Esophagus (tissue), 2 donors: ENCODE measurements at regions not wholly inside any gene's neighbourhood (a gene's known extent, or its start where the extent isn't known, plus 50 kb on each side); places are given as distances from the start of the nearest gene placed in this dataset.
"Not testable (repeated sequence)": the region's sequence is repeated elsewhere in the genome, so short reads cannot be mapped to it uniquely, and the experiment has no call there.

Source experiments
- H3K27ac ChIP-seq, 2 donors: one replicate each; pipeline ENCODE4 v1.5.1; 2013; ENCODE audit warnings: low read depth in 2 of 2, mild to moderate bottlenecking in 2 of 2, inconsistent platforms in 1 of 2, low read length in 1 of 2, moderate library complexity in 1 of 2
- H3K27me3 ChIP-seq, 2 donors: one replicate each; pipeline ENCODE4 v1.6.1; 2013; ENCODE audit warnings: low read length in 2 of 2, control low read depth in 1 of 2, mild to moderate bottlenecking in 1 of 2; ENCODE audit not compliant: insufficient read depth in 2 of 2, control insufficient read depth in 1 of 2
- H3K36me3 ChIP-seq, 2 donors: one replicate each; pipeline ENCODE4 v1.6.1; 2013; ENCODE audit warnings: low read length in 1 of 2; ENCODE audit not compliant: control insufficient read depth in 2 of 2, insufficient read depth in 2 of 2
- H3K4me1 ChIP-seq, 2 donors: one replicate each; pipeline ENCODE4 v1.6.1; 2013; ENCODE audit warnings: low read length in 1 of 2; ENCODE audit not compliant: control insufficient read depth in 2 of 2, insufficient read depth in 2 of 2
- H3K4me3 ChIP-seq, 2 donors: one replicate each; pipeline ENCODE4 v1.5.1; 2013; ENCODE audit warnings: low read length in 2 of 2, mild to moderate bottlenecking in 2 of 2, low read depth in 1 of 2, moderate library complexity in 1 of 2
- H3K9me3 ChIP-seq, 2 donors: one replicate each; pipeline ENCODE4 v1.6.1; 2013; ENCODE audit warnings: mild to moderate bottlenecking in 2 of 2, low read depth in 1 of 2, low read length in 1 of 2, moderate library complexity in 1 of 2; ENCODE audit not compliant: control insufficient read depth in 2 of 2, insufficient read depth in 1 of 2
- WGBS, 2 donors: extraction: QIAGEN DNeasy Blood & Tissue Kit; methylation state at CpG; one replicate each; pipeline ENCODE4 v1.1.7; 2013; 5-methylcytosine and 5-hydroxymethylcytosine counted together
- donor health status: healthy with polysubstance abuse.
- donor health status: Bipolar disorder and iron deficiency.

DNA sequence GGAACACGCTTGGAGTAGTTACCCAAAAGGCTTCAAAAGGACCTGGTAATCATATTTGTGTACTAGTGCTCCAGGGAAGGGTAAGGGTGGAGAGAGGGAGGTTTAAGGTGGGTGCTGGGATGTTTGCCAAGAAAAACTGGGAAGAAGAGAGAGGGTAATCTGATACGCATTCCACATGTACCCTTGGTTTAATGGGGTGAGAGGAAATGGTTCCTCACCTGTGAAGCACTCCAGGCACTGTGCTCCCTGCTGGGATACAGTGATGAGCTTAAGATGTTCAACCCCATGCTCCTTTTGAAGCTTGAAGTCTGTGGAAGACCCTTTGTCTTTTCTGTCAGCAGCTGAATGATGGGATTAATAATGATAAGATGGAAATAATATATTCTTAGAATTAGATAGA lies 98.4 kb downstream of the COX7C start:
- 63 to 70% methylated on average over 2 of the region's 2 CpGs for WGBS, 2 donors
- Histone ChIP-seq H3K27me3 (no peaks in the 10 kb centered on the region), H3K27ac (no peak overlapping the region), H3K4me3 (no peak overlapping the region), H3K36me3 (no peaks in the 10 kb centered on the region), H3K9me3 (no peaks in the 10 kb centered on the region), H3K4me1 (no peaks in the 10 kb centered on the region)

DNA sequence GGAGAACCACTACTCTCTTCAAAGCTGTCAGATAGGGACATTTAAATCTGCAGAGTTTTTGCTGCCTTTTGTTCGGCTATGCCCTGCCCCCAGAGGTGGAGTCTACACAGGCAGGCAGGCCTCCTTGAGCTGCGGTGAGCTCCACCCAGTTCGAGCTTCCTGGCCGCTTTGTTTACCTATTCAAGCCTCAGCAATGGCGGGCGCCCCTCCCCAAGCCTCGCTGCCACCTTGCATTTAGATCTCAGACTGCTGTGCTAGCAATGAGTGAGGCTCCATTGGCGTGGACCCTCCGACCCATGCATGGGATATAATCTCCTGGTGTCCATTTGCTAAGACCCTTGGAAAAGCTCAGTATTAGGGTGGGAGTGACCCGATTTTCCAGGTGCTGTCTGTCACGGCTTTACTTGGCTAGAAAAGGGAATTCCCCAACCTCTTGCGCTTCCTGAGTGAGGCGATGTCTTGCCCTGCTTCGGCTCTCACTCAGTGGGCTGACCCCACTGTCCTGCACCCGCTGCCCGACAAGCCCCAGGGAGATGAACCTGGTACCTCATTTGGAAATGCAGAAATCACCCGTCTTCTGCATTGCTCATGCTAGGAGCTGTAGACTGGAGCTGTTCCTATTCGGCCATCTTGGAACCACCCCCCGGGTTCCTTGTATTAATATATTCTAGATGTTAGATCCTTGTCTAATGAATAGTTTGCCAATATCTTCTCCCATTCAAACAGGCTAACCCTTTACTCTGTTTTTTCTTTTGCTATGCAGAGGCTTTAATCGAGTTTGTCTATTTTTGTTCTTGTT lies 113.8 kb downstream of the COX7C start:
- not testable (repeated sequence) for H3K4me3 ChIP-seq, H3K27ac ChIP-seq, H3K27me3 ChIP-seq, H3K9me3 ChIP-seq, H3K36me3 ChIP-seq, H3K4me1 ChIP-seq
- 89 to 91% methylated on average over 18 to 20 of the region's 20 CpGs for WGBS, 2 donors

GRCh38 chr5:86735370-86735769 lies 117.6 kb downstream of the COX7C start:
- WGBS, 2 donors = 79 to 91% methylated on average over 2 of the region's 2 CpGs
- no peak overlapping the region for H3K27ac ChIP-seq
- no peak overlapping the region for H3K4me3 ChIP-seq
- H3K9me3 ChIP-seq = peaks cover 0 to 7% of the 10 kb centered on the region in 2 donors
- H3K27me3 ChIP-seq = no peaks in the 10 kb centered on the region
- no peaks in the 10 kb centered on the region for H3K36me3 ChIP-seq
- no peaks in the 10 kb centered on the region for H3K4me1 ChIP-seq

DNA sequence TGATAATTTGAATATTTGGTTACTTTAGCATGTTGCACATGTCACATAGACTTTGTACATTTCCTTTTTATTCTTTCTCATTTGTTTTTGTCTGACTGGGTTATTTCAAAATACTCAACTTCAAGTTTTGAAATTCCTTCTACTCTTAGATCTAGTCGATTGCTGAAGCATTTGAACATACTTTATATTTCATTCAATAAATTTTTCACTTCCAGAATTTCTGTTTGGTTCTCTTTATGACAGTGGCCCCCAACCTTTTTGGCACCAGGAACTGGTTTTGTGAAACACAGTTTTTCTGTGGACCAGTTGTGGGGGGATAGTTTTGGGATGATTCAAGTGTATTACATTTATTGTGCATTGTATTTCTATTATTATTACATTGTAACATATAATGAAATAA lies 119.8 kb downstream of the COX7C start:
- Histone ChIP-seq H3K36me3 (no peaks in the 10 kb centered on the region), H3K4me1 (no peaks in the 10 kb centered on the region), H3K27me3 (no peaks in the 10 kb centered on the region), H3K9me3 (peaks cover 0 to 7% of the 10 kb centered on the region in 2 donors), H3K27ac (no peak overlapping the region), H3K4me3 (no peak overlapping the region)
- WGBS, 2 donors = 81 to 91% methylated on average over 1 of the region's 1 CpG

DNA sequence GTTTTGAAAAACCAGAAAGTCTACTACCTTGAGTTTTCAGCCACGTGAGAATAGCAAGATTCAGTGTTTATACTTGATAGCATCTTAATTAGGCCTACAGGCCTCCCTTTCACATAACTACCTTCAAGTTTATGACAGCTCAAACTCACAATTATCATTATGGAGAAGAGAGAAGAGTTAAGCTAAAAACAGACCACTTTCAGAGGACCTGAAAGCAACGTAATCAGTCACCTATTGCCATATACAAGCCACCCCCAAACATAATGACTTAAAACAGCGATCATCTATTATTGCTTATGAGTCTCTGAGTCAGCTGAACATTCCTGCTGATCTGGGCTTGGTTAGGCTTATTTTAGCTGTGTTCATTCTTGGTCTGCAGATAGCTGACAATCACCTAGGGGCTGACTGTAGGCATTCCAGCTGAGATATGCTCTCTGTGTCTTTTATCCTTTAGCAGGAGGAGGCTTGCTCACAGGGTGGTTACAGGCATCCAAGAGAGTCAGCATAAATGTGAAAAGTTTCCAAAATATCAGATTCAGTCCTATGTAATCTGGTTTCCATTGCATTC lies 130.9 kb downstream of the COX7C start:
- no peaks in the 10 kb centered on the region for H3K36me3 ChIP-seq
- WGBS, 2 donors = 53 to 54% methylated on average over 3 of the region's 3 CpGs
- no peaks in the 10 kb centered on the region for H3K27me3 ChIP-seq
- H3K9me3 ChIP-seq = no peaks in the 10 kb centered on the region
- H3K27ac ChIP-seq = no peak overlapping the region
- no peak overlapping the region for H3K4me3 ChIP-seq
- H3K4me1 ChIP-seq = no peaks in the 10 kb centered on the region

- Histone ChIP-seq H3K4me1 (no peaks in the 10 kb centered on the region), H3K27me3 (no peaks in the 10 kb centered on the region), H3K36me3 (no peaks in the 10 kb centered on the region), H3K9me3 (no peaks in the 10 kb centered on the region), H3K4me3 (no peak overlapping the region), H3K27ac (no peak overlapping the region)
Observed at GRCh38 chr5:86749841-86750240, 132.1 kb downstream of the COX7C start.

GRCh38 chr5:86756839-86757238 lies 139.1 kb downstream of the COX7C start:
- Histone ChIP-seq H3K27ac (no peak overlapping the region), H3K9me3 (no peaks in the 10 kb centered on the region), H3K36me3 (no peaks in the 10 kb centered on the region), H3K4me3 (no peak overlapping the region), H3K4me1 (no peaks in the 10 kb centered on the region), H3K27me3 (no peaks in the 10 kb centered on the region)
- 87 to 96% methylated on average over 1 of the region's 1 CpG for WGBS, 2 donors

- H3K27me3 ChIP-seq = no peaks in the 10 kb centered on the region
- no peak overlapping the region for H3K27ac ChIP-seq
- no peaks in the 10 kb centered on the region for H3K4me1 ChIP-seq
- H3K36me3 ChIP-seq = no peaks in the 10 kb centered on the region
- no peak overlapping the region for H3K4me3 ChIP-seq
- H3K9me3 ChIP-seq = no peaks in the 10 kb centered on the region
- WGBS, 2 donors = 62 to 65% methylated on average over 5 of the region's 5 CpGs
Observed at GRCh38 chr5:86757824-86758223, 140.1 kb downstream of the COX7C start.

DNA sequence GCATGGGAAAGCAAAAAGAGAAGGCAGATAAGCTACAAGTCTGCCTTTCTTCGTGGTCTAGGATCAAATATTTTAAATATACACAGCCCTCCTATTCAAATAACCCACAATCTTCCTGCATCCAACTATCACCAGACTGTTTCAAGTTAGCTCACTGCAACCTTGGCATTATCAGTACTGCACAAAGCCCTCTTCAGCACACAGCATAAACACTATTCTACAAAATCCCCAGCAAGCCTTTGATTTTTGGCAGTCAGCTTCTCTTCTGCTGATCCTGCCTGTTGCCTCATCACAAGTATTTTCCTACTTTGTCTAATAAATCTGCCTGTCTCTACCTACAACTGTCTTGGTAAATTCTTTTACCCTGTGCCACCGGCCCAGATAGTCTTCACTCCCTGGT lies 142.9 kb downstream of the COX7C start:
- H3K36me3 ChIP-seq = no peaks in the 10 kb centered on the region
- 41% methylated on average over 2 of the region's 2 CpGs for WGBS, 2 donors

GRCh38 chr5:86763929-86764328 lies 146.2 kb downstream of the COX7C start:
- Histone ChIP-seq H3K27me3 (no peaks in the 10 kb centered on the region), H3K9me3 (peaks cover 0 to 2% of the 10 kb centered on the region in 2 donors), H3K4me1 (no peaks in the 10 kb centered on the region), H3K4me3 (no peak overlapping the region), H3K36me3 (no peaks in the 10 kb centered on the region), H3K27ac (no peak overlapping the region)
- 61 to 67% methylated on average over 1 of the region's 1 CpG for WGBS, 2 donors

More for the DNA sequence above, 142.9 kb downstream of the COX7C start:
- Histone ChIP-seq H3K4me3 (no peak overlapping the region), H3K4me1 (no peaks in the 10 kb centered on the region), H3K27me3 (no peaks in the 10 kb centered on the region), H3K27ac (no peak overlapping the region), H3K9me3 (no peaks in the 10 kb centered on the region)
